MCF 10A (cell line): ENCODE measurements at regions not wholly inside any gene's neighbourhood (a gene's known extent, or its start where the extent isn't known, plus 50 kb on each side); places are given as distances from the start of the nearest gene placed in this dataset.

ENCODE experiments used
- BruUV-seq: library from RNA; stranded (reverse); fragments of 400-500 nt; replicated peaks from 2 replicates; lab custom pipeline; 2021; lab: Mats Ljungman, UMichigan
- CTCF ChIA-PET: fragments of 300-600 bp; sonication (Branson Sonifier 250); formaldehyde crosslinking; extraction: SDS; loops from one replicate; lab custom pipeline; 2021; ENCODE audit warnings: antibody characterized with exemption, inconsistent platforms; lab: Yijun Ruan, JAX
- POLR2A ChIA-PET: fragments of 300-600, 350-650 bp; sonication (Branson Sonifier 250); formaldehyde crosslinking; extraction: SDS; loops from one replicate; lab custom pipeline; 2020; ENCODE audit warnings: antibody characterized with exemption, inconsistent platforms; lab: Yijun Ruan, JAX
- DNase-seq: peaks from one replicate; pipeline ENCODE4 v3.0.0-alpha.2; 2018; ENCODE audit not compliant: unreplicated experiment
- H3K27ac Mint-ChIP-seq: one replicate; pipeline ENCODE4 v1.8.0; 2022; ENCODE audit warnings: mild to moderate bottlenecking, low read depth, mixed read lengths; ENCODE audit not compliant: unreplicated experiment
- H3K27me3 Mint-ChIP-seq: one replicate; pipeline ENCODE4 v1.8.0; 2022; ENCODE audit warnings: mixed read lengths; ENCODE audit not compliant: insufficient read depth, unreplicated experiment
- H3K36me3 Mint-ChIP-seq: one replicate; pipeline ENCODE4 v1.8.0; 2022; ENCODE audit warnings: mild to moderate bottlenecking, moderate library complexity, mixed read lengths; ENCODE audit not compliant: insufficient read depth, unreplicated experiment
- H3K4me1 Mint-ChIP-seq: one replicate; pipeline ENCODE4 v1.8.0; 2022; ENCODE audit warnings: mixed read lengths; ENCODE audit not compliant: insufficient read depth, unreplicated experiment
- H3K4me3 Mint-ChIP-seq: one replicate; pipeline ENCODE4 v1.8.0; 2022; ENCODE audit warnings: mild to moderate bottlenecking, moderate library complexity, mixed read lengths; ENCODE audit not compliant: unreplicated experiment
- H3K9me3 Mint-ChIP-seq: one replicate; pipeline ENCODE4 v1.8.0; 2022; ENCODE audit warnings: mixed read lengths; ENCODE audit not compliant: unreplicated experiment
- CTCF ChIP-seq: fragments of 200-600 bp; IDR thresholded peaks from one replicate; pipeline ENCODE4 v1.8.0; 2022; ENCODE audit warnings: antibody characterized with exemption, mild to moderate bottlenecking; ENCODE audit not compliant: unreplicated experiment
- intact Hi-C: fragments of 100-400 bp; cut with micrococcal nuclease; formaldehyde crosslinking; loops from 2 replicates; pipeline ENCODE4 v1.14.1; 2022

DNA sequence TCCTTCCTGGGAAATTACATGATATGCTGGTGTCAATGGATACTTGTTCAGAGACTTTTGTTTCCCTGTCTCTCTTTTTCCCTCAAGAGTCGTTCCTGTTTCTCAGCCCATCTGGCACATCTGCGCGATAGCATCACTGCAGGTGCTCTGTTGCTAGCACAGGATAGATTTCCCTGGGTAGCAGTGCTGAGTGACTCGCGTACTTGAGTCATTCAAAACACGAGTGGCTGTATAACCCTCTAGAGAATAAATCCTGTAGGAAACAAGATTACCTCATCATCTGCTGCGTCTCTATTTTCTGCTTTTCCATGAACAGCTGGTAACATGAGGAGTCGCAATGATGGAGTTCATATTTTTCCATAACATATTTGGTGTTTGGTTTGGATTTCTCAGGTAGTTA lies 452.0 kb upstream of the FZD8 start:
- Mint-ChIP-seq H3K27me3 (no peaks in the 10 kb centered on the region), H3K9me3 (no peaks in the 10 kb centered on the region), H3K36me3 (no peaks in the 10 kb centered on the region), H3K27ac (no peak overlapping the region), H3K4me1 (no peaks in the 10 kb centered on the region), H3K4me3 (no peak overlapping the region)
- intact Hi-C loops, result no loop called here
- POLR2A ChIA-PET, result no interaction called here
- no peak for DNase-seq
- CTCF ChIA-PET, result no interaction called here
- no peak for TF ChIP-seq CTCF
- BruUV-seq, result no TSS peak

DNA sequence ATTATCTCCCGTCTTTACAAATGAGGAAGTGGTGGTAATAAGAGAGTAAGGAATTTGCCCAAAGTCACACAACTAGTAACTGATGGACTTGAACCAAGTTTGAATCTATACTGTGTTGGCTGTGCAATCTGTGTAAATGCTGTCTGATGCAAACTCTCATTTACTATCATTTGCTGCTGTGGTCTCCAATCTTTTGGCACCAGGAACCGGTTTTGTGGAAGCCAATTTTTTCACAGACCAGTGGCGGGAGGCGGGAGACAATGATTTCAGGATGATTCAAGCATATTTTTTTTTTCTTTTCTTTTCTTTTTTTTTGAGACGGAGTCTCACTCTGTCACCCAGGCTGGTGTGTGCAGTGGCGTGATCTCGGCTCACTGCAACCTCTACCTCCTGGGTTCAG lies 450.0 kb upstream of the FZD8 start:
- ChIA-PET CTCF (no interaction called here), POLR2A (no interaction called here)
- no peaks in the 10 kb centered on the region for H3K27me3 Mint-ChIP-seq
- no peak for TF ChIP-seq CTCF
- DNase-seq, result no peak
- no TSS peak for BruUV-seq
- intact Hi-C loops, result no loop called here
- no peak overlapping the region for H3K4me3 Mint-ChIP-seq
- no peaks in the 10 kb centered on the region for H3K36me3 Mint-ChIP-seq
- H3K4me1 Mint-ChIP-seq, result no peaks in the 10 kb centered on the region
- H3K9me3 Mint-ChIP-seq, result no peaks in the 10 kb centered on the region
- no peak overlapping the region for H3K27ac Mint-ChIP-seq

DNA sequence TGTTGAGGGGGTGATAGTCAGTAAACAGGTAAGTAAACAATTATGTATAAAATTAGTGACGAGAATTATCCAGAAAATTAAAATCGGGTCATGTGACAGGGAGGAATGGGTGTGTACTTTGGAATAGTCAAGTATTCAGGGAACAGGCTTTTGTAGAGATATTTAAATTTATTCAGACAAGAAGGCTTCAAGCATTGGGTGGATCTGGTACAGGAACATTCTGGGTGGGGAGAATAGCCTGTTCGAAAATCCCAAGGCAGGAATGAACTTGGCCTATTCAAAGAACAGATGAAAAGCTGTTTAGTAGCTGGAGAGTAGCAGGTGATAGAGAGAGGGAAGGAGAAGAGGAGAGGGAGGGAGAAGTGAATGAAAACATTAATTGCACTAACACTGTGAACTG lies 448.9 kb upstream of the FZD8 start:
- Mint-ChIP-seq H3K9me3 (no peaks in the 10 kb centered on the region), H3K27me3 (no peaks in the 10 kb centered on the region), H3K4me1 (no peaks in the 10 kb centered on the region), H3K27ac (no peak overlapping the region), H3K4me3 (no peak overlapping the region), H3K36me3 (no peaks in the 10 kb centered on the region)
- TF ChIP-seq CTCF, result no peak
- no peak for DNase-seq
- ChIA-PET CTCF (no interaction called here), POLR2A (no interaction called here)
- BruUV-seq, result no TSS peak
- intact Hi-C loops, result no loop called here

DNA sequence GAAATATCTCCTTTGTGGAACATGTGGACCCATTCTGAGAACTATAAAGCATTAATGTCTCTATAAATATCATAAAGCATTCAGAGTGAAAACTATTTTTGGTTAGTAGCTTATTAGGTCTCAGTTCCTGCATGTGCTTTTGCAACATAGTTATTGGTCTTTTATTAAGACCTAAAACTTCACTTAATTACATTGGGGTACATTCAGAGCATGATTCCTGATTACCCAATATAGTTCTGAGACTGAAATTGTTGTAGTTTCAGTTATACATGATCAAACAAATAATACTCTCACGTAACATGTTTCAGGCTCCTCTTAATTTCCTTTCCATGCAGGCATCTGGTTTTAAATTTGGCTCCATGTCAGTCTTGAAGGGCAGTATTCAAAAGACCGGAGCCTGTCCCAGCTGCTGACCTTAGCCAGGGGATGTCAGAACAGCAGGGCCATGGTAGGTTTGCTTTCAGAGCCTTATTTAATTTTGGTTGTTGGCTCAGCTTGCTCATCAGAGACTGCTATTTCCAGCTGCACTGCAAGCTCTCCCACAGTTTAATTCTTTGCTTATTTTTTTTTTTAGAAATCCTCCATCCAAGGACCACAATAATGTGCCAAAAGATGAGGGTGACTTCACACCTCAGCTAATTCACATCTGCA lies 447.8 kb upstream of the FZD8 start:
- no peak for DNase-seq
- ChIA-PET POLR2A (interaction anchor here (0.8 kb wide), 1 partner anchor 22 kb away, joined by 3 read pairs; no protein-coding TSS in a partner anchor), CTCF (no interaction called here)
- H3K4me3 Mint-ChIP-seq, result no peak overlapping the region
- BruUV-seq, result no TSS peak
- no peak for TF ChIP-seq CTCF
- H3K9me3 Mint-ChIP-seq, result no peaks in the 10 kb centered on the region
- intact Hi-C loops, result no loop called here
- H3K36me3 Mint-ChIP-seq, result no peaks in the 10 kb centered on the region
- H3K4me1 Mint-ChIP-seq, result no peaks in the 10 kb centered on the region
- H3K27ac Mint-ChIP-seq, result no peak overlapping the region
- H3K27me3 Mint-ChIP-seq, result no peaks in the 10 kb centered on the region
